ENCODE measurements at regions not wholly inside any gene's neighbourhood (a gene's known extent, or its start where the extent isn't known, plus 50 kb on each side); places are given as distances from the start of the nearest gene placed in this dataset.

DNA sequence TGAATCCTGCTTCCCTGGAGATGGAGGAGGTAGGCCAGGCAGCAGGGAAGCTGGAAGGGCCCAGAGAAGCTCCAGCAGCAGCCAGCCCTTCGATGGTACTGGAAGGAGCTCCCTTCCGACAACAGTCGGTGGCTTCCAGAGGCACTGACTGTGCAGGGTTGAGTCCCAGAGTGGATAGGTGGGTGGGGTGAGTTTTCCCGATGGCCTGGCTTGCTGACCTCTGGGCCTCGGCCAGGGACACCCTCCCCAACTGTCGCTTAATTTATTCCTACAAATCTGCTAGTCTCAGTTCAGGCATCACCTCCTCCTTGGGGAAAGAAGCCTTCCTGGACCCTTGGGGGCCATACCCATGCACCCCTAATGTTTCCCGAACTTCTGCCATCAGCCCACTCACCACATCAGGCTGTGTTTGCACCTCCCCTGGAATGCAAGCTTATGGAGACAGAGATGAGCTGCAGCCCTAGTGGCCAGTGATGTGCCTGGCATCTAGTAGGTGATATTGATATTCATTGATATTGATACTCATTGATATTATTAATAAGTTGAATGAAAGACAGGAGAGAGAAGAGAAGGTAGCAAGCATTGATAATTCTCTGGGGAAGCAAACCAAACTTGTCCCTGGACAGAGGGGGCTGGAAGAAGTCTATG, 104.6 kb upstream of the BOD1 start:
- CTCF ChIA-PET (ENCODE audit: partially characterized antibody), result interaction anchor here (0.6 to 2.4 kb wide), 18 partner anchors 9 to 1993 kb away, joined by 3 to 10 read pairs (median 3); partner anchors contain the start of gene BOD1
- no peaks in the 10 kb centered on the region for H3K36me3 ChIP-seq (ENCODE audit: control insufficient read depth in 2 of 4, insufficient read depth in 4 of 4, low read length in 3 of 4)

More for the DNA sequence above, 104.6 kb upstream of the BOD1 start:
- Histone ChIP-seq H3K4me1 (replicated peaks in 1 of 4; ENCODE audit: control insufficient read depth in 3 of 4, insufficient read depth in 4 of 4, low read length in 3 of 4) (peaks cover 3 to 17% (median 6%) of the 10 kb centered on the region in 4 experiments; a peak in 6 of 7 replicates), H3K4ac (replicated peaks; ENCODE audit: insufficient read length, low read depth, low read length) (no peak overlapping the region), H3K4me3 (ENCODE audit: extremely low read depth in 1 of 4, insufficient read depth in 2 of 4, low read depth in 3 of 4, low read length in 4 of 4) (no peak overlapping the region), H4K91ac (replicated peaks; ENCODE audit: insufficient read length, low read length) (peak overlapping the region; percentile 14), H2BK120ac (replicated peaks; ENCODE audit: low read depth, low read length) (no peak overlapping the region), H3K27me3 (replicated peaks in 1 of 4; ENCODE audit: control insufficient read depth in 3 of 4, extremely low read depth in 1 of 4, insufficient read depth in 3 of 4, low read length in 3 of 4) (no peaks in the 10 kb centered on the region), H2BK20ac (ENCODE audit: low read length) (0 out of 2 replicates have a peak overlapping the region, but pooled peaks have one; percentile 55), H3K9me3 (ENCODE audit: insufficient read depth in 2 of 2, low read depth in 1 of 2, low read length in 1 of 2) (no peaks in the 10 kb centered on the region), H2BK15ac (ENCODE audit: low read length) (no peak overlapping the region), H3K56ac (replicated peaks; ENCODE audit: insufficient read length, low read depth, low read length) (no peak overlapping the region), H2AFZ (ENCODE audit: low read length) (0 out of 2 replicates have a peak overlapping the region, but pooled peaks have one; percentile 75), H2AK5ac (ENCODE audit: low read depth, low read length) (no peak overlapping the region), H3K23me2 (ENCODE audit: low read depth, low read length) (no peaks in the 10 kb centered on the region), H4K5ac (ENCODE audit: insufficient read length, low read depth, low read length) (no peak overlapping the region), H4K20me1 (replicated peaks in 1 of 2; ENCODE audit: control insufficient read depth in 1 of 2, insufficient read depth in 2 of 2, low read length in 2 of 2) (no peaks in the 10 kb centered on the region), H4K8ac (ENCODE audit: extremely low read depth, insufficient read depth, low read length) (no peak overlapping the region), H3K79me2 (ENCODE audit: control insufficient read depth in 1 of 2, insufficient read depth in 2 of 2, low read length in 2 of 2) (no peaks in the 10 kb centered on the region), H3K27ac (ENCODE audit: low read depth, low read length) (no peak overlapping the region), H2BK5ac (ENCODE audit: low read depth, low read length) (no peak overlapping the region), H3K9ac (replicated peaks in 1 of 4; ENCODE audit: extremely low read depth in 1 of 4, low read depth in 3 of 4, low read length in 3 of 4) (no peak overlapping the region), H2BK12ac (ENCODE audit: low read depth, low read length) (no peak overlapping the region; the same call in 1 of the 2 replicates), H3K79me1 (ENCODE audit: low read depth, low read length) (no peaks in the 10 kb centered on the region), H3K14ac (ENCODE audit: insufficient read length) (no peak overlapping the region), H3K23ac (ENCODE audit: insufficient read length) (no peak overlapping the region), H3K18ac (ENCODE audit: extremely low read depth, low read length) (peak overlapping the region; percentile 65; the same call in 1 of the 2 replicates), H3K4me2 (ENCODE audit: insufficient read depth in 1 of 2, low read depth in 2 of 2, low read length in 2 of 2) (no peak overlapping the region)
- TF ChIP-seq, protein P1, sequence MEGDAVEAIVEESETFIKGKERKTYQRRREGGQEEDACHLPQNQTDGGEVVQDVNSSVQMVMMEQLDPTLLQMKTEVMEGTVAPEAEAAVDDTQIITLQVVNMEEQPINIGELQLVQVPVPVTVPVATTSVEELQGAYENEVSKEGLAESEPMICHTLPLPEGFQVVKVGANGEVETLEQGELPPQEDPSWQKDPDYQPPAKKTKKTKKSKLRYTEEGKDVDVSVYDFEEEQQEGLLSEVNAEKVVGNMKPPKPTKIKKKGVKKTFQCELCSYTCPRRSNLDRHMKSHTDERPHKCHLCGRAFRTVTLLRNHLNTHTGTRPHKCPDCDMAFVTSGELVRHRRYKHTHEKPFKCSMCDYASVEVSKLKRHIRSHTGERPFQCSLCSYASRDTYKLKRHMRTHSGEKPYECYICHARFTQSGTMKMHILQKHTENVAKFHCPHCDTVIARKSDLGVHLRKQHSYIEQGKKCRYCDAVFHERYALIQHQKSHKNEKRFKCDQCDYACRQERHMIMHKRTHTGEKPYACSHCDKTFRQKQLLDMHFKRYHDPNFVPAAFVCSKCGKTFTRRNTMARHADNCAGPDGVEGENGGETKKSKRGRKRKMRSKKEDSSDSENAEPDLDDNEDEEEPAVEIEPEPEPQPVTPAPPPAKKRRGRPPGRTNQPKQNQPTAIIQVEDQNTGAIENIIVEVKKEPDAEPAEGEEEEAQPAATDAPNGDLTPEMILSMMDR (IDR thresholded peaks at IDR 0.05; ENCODE audit: control extremely low read depth in 1 of 3, insufficient read depth in 1 of 3, low read depth in 1 of 3, low read length in 3 of 3), result peak in 2 of 3 experiments; percentile 31 to 50; a peak in 2 of 4 replicates
- TF ChIP-seq KDM5A (IDR thresholded peaks at IDR 0.05; ENCODE audit: low read length), result no peak
- peak in 1 of 2 experiments; percentile 3; a peak in 1 of 4 replicates for TF ChIP-seq RAD21 (IDR thresholded peaks at IDR 0.05 in 1 of 2, conservative IDR thresholded peaks at IDR 0.05 in 1 of 2; ENCODE audit: low read depth in 2 of 2, low read length in 2 of 2)
- TF ChIP-seq TEAD4 (IDR thresholded peaks at IDR 0.05; ENCODE audit: low read depth, low read length), result peak; percentile 85
- no peak for TF ChIP-seq TAF1 (IDR thresholded peaks at IDR 0.05; ENCODE audit: low read depth, low read length)
- WGBS, 2 experiments (ENCODE audit: extremely low coverage in 1 of 2, insufficient coverage in 1 of 2, insufficient read length in 1 of 2, insufficient replicate concordance in 2 of 2, low coverage in 1 of 2, low lambda C conversion rate in 2 of 2, missing lambda C conversion rate in 1 of 2), result 88% methylated on average over 7 of the region's 7 CpGs; no CpG with 5 or more reads in 1 of the 2 experiments
- no peak for FAIRE-seq
- POLR2A ChIA-PET (ENCODE audit: partially characterized antibody), result interaction anchor here (0.6 to 1.4 kb wide), 4 partner anchors 10 to 490 kb away, joined by 3 read pairs; no protein-coding TSS in a partner anchor
- DNase-seq (ENCODE audit: low read depth in 1 of 2, low spot score in 2 of 2), result no peak
